ENCODE measurements at regions not wholly inside any gene's neighbourhood (a gene's known extent, or its start where the extent isn't known, plus 50 kb on each side); places are given as distances from the start of the nearest gene placed in this dataset.

DNA sequence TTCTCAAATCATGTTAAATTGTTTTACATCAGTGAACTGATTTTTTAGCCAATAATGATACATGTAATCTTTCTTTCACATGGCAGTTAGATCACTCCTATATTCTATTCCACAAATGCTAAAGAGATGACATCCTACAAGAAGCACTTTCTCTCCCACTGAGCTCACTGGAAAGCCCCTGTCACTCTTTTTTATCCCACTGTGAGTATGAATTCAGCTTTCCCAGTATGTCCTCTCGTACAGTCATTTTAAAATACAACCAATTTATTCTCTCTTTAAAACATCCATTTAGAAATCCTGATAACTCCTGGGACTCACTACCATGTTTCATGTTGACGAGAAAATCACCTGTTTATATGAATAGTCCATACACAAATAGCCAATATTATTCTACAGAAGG is 599.9 kb downstream of the SEMA5A start (continued):
- no peak for TF ChIP-seq GABPA (IDR thresholded peaks at IDR 0.05; ENCODE audit: low read depth, low read length)
- TF ChIP-seq GABPA (CRISPR knock-in tag; IDR thresholded peaks at IDR 0.05; ENCODE audit: low read depth) = no peak
- TF ChIP-seq CREB1 (IDR thresholded peaks at IDR 0.05) = no peak
- no peak for TF ChIP-seq CREB1 (CRISPR knock-in tag; IDR thresholded peaks at IDR 0.05)
- TF ChIP-seq ZNF33B (CRISPR knock-in tag; IDR thresholded peaks at IDR 0.05) = no peak

DNA sequence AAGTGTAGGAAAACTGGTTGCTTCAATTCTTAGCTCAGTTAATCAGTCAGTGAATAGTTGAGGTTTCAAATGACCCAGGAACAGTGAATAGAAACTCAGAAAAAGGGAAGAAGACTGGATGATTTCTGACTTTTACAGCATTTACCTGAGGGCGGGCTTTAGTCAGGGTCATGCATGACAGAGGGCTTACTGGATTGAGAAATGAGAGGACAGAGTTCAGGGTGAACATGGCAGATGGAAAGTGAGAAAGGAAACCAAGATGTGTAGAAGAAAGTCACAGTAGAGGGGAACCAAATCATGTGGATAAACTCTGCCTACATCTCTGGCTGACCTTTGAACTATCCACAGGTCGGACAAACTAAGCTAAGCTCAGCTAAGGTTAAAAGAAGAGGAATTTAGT is 596.0 kb downstream of the SEMA5A start:
- ChIA-PET POLR2A (no interaction called here), CTCF (ENCODE audit: low intra/inter-chr PET ratio, low total read pairs) (no interaction called here)
- BruUV-seq (replicated peaks) = no TSS peak
- no peak for TF ChIP-seq RXRA (CRISPR knock-in tag; IDR thresholded peaks at IDR 0.05)
- no peak for TF ChIP-seq ZNF282 (IDR thresholded peaks at IDR 0.05; ENCODE audit: partially characterized antibody)
- TF ChIP-seq ONECUT2 (CRISPR knock-in tag; IDR thresholded peaks at IDR 0.05) = no peak
- no peak for TF ChIP-seq ZNF205 (CRISPR knock-in tag; IDR thresholded peaks at IDR 0.05)
- no peak for TF ChIP-seq ZNF652 (CRISPR knock-in tag; IDR thresholded peaks at IDR 0.05; ENCODE audit: borderline replicate concordance, low read depth)
- TF ChIP-seq ZNF746 (CRISPR knock-in tag; IDR thresholded peaks at IDR 0.05) = no peak
- no peak for TF ChIP-seq NAIF1 (CRISPR knock-in tag; IDR thresholded peaks at IDR 0.05; ENCODE audit: borderline replicate concordance)
- no peak for TF ChIP-seq SNAPC2 (CRISPR knock-in tag; IDR thresholded peaks at IDR 0.05)
- no peak for TF ChIP-seq ZNF234 (CRISPR knock-in tag; conservative IDR thresholded peaks at IDR 0.05)
- no peak for TF ChIP-seq NR3C1 (CRISPR knock-in tag; IDR thresholded peaks at IDR 0.05)
- no peak for TF ChIP-seq ZMAT3 (CRISPR knock-in tag; conservative IDR thresholded peaks at IDR 0.05)
- no peak for TF ChIP-seq ZNF616 (CRISPR knock-in tag; IDR thresholded peaks at IDR 0.05; ENCODE audit: low read depth)
- TF ChIP-seq HMG20B (CRISPR knock-in tag; conservative IDR thresholded peaks at IDR 0.05) = no peak
- no peak for TF ChIP-seq SP5 (CRISPR knock-in tag; IDR thresholded peaks at IDR 0.05; ENCODE audit: borderline replicate concordance, low read depth)
- no peaks in the 10 kb centered on the region for H3K36me3 ChIP-seq (replicated peaks in 1 of 2; ENCODE audit: control insufficient read depth in 1 of 2, insufficient read depth in 2 of 2, low read length in 2 of 2)
- H3K27ac ChIP-seq (ENCODE audit: extremely low read length, insufficient read depth, low read length) = no peak overlapping the region
- in situ Hi-C loops (cut with HindIII; ENCODE audit: extremely low pct_ligation_motif_present, low pct_unique_long_range_greater_than_20kb) = no loop called here
- ATAC-seq (no peak), FAIRE-seq (no peak), DNase-seq (ENCODE audit: low spot score) (no peak)
- H3K4me2 ChIP-seq (ENCODE audit: low read depth, low read length) = no peak overlapping the region
- no peak overlapping the region for H2AFZ ChIP-seq (ENCODE audit: low read length)
- H3K79me2 ChIP-seq (ENCODE audit: insufficient read depth, low read length) = no peaks in the 10 kb centered on the region
- 3% methylated on average over 2 of the region's 2 CpGs for WGBS (ENCODE audit: low lambda C conversion rate)
- no peaks in the 10 kb centered on the region for H4K20me1 ChIP-seq (ENCODE audit: insufficient read depth, low read length)
- peaks cover 81% of the 10 kb centered on the region for H3K9me3 ChIP-seq (ENCODE audit: low read length)
- H3K27me3 ChIP-seq (ENCODE audit: control insufficient read depth in 1 of 2, insufficient read depth in 2 of 2, low read length in 2 of 2) = no peaks in the 10 kb centered on the region
- intact Hi-C loops (cut with micrococcal nuclease; ENCODE audit: unreplicated experiment) = no loop called here
- no peak overlapping the region for H3K4me3 ChIP-seq (replicated peaks in 1 of 3; ENCODE audit: insufficient read depth in 1 of 3, low read depth in 2 of 3, low read length in 3 of 3)
- H3K4me1 ChIP-seq (ENCODE audit: insufficient read depth, low read length) = no peaks in the 10 kb centered on the region
- no peak overlapping the region for H3K9ac ChIP-seq (ENCODE audit: insufficient read depth, low read depth, low read length)
